Caco-2 (cell line): ENCODE measurements at regions not wholly inside any gene's neighbourhood (a gene's known extent, or its start where the extent isn't known, plus 50 kb on each side); places are given as distances from the start of the nearest gene placed in this dataset.

Experiments
- BruUV-seq: library from RNA; stranded (reverse); fragments of 400-500 nt; replicated peaks from 2 replicates; lab custom pipeline; 2021; lab: Mats Ljungman, UMichigan
- CTCF ChIA-PET: fragments of 300-600 bp; sonication (Branson Sonifier 250); formaldehyde crosslinking; loops from one replicate; lab custom pipeline; 2022; ENCODE audit warnings: antibody characterized with exemption; lab: Charles Lee
- POLR2A ChIA-PET: fragments of 300-600 bp; sonication (Branson Sonifier 250); formaldehyde crosslinking; loops from one replicate; lab custom pipeline; 2022; ENCODE audit warnings: antibody characterized with exemption; lab: Charles Lee
- DNase-seq, 2 experiments: peaks; one replicate each; pipeline versions ENCODE4 v3.0.0 to v3.0.0-alpha.2; 2020 to 2022
- H3K27me3 ChIP-seq: replicated peaks from 2 replicates; pipeline ENCODE4 v1.6.0; 2011; ENCODE audit warnings: low read length; ENCODE audit not compliant: control insufficient read depth, insufficient read depth
- H3K36me3 ChIP-seq: 2 replicates; pipeline ENCODE4 v1.5.1; 2011; ENCODE audit warnings: low read length; ENCODE audit not compliant: control insufficient read depth, insufficient read depth
- H3K4me1 ChIP-seq: fragments of 250-450 bp; sonication (Bioruptor Pico); 2 replicates; pipeline ENCODE4 v1.5.1; 2020; ENCODE audit warnings: mild to moderate bottlenecking
- H3K4me3 ChIP-seq: 2 replicates; pipeline ENCODE4 v1.5.1; 2011; ENCODE audit warnings: low read depth, mild to moderate bottlenecking, control low read depth, low read length
- H3K9me3 ChIP-seq: fragments of 250-450 bp; sonication (Bioruptor Pico); 2 replicates; pipeline ENCODE4 v1.5.1; 2020; ENCODE audit warnings: mild to moderate bottlenecking, moderate library complexity
- H3K27ac Mint-ChIP-seq: one replicate; pipeline ENCODE4 v1.8.0; 2022; ENCODE audit warnings: mixed read lengths; ENCODE audit not compliant: unreplicated experiment
- H3K27me3 Mint-ChIP-seq: one replicate; pipeline ENCODE4 v1.8.0; 2022; ENCODE audit warnings: mixed read lengths; ENCODE audit not compliant: insufficient read depth, unreplicated experiment
- H3K36me3 Mint-ChIP-seq: one replicate; pipeline ENCODE4 v1.8.0; 2022; ENCODE audit warnings: mild to moderate bottlenecking, mixed read lengths; ENCODE audit not compliant: insufficient read depth, unreplicated experiment
- H3K4me1 Mint-ChIP-seq: one replicate; pipeline ENCODE4 v1.8.0; 2022; ENCODE audit warnings: low read depth, mixed read lengths; ENCODE audit not compliant: unreplicated experiment
- H3K4me3 Mint-ChIP-seq: one replicate; pipeline ENCODE4 v1.8.0; 2022; ENCODE audit warnings: mild to moderate bottlenecking, moderate library complexity, mixed read lengths; ENCODE audit not compliant: unreplicated experiment
- H3K9me3 Mint-ChIP-seq: one replicate; pipeline ENCODE4 v1.8.0; 2022; ENCODE audit warnings: mixed read lengths; ENCODE audit not compliant: unreplicated experiment
- CTCF ChIP-seq, 2 experiments: fragments of 200-600 bp in 1 of 2; IDR thresholded peaks; 1 replicate in 1 of 2; 2 replicates in 1 of 2; pipeline versions ENCODE4 v1.5.1 to v1.8.0; 2011 to 2022; ENCODE audit warnings: antibody characterized with exemption in 1 of 2, control low read depth in 1 of 2, inconsistent platforms in 1 of 2, low read depth in 1 of 2, low read length in 1 of 2, mild to moderate bottlenecking in 1 of 2, moderate library complexity in 1 of 2; ENCODE audit not compliant: insufficient read depth in 1 of 2, severe bottlenecking in 1 of 2, unreplicated experiment in 1 of 2
- intact Hi-C: fragments of 100-400 bp; cut with micrococcal nuclease; formaldehyde crosslinking; loops from one replicate; pipeline ENCODE4 v1.10.0; 2022; ENCODE audit not compliant: unreplicated experiment

DNA sequence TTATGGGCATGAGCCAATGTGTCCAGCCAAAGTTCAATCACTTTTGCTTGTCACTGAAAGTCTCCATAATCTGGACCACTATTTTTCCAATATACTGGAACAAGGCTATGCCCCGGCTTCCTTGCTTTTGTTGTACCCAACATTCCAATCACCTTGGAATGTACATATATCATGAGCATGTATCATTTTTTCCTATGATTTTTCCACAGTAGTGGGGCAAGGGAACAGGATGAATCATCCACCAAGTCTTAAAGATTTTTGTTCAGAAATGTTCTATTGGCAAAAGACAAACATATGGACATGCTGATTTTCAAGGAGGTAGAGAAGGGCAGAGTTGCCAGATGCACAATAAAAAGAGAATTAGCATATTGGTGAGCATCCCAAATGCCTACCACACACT, 548.1 kb upstream of the INTU start:
- peaks cover 17% of the 10 kb centered on the region for H3K9me3 Mint-ChIP-seq
- POLR2A ChIA-PET, result no interaction called here

GRCh38 chr4:127097061-127097460, 535.7 kb upstream of the INTU start:
- H3K4me3 ChIP-seq, result no peak overlapping the region
- H3K9me3 ChIP-seq, result no peaks in the 10 kb centered on the region
- no peaks in the 10 kb centered on the region for H3K27me3 ChIP-seq
- no TSS peak for BruUV-seq
- Mint-ChIP-seq H3K36me3 (no peaks in the 10 kb centered on the region), H3K4me3 (no peak overlapping the region), H3K27ac (no peak overlapping the region), H3K4me1 (no peaks in the 10 kb centered on the region), H3K9me3 (no peaks in the 10 kb centered on the region), H3K27me3 (no peaks in the 10 kb centered on the region)
- intact Hi-C loops, result no loop called here
- TF ChIP-seq CTCF (IDR thresholded peaks at IDR 0.05; ENCODE audit: insufficient read depth in 1 of 2, low read depth in 1 of 2, low read length in 1 of 2, severe bottlenecking in 1 of 2, unreplicated experiment in 1 of 2), result no peak
- ChIA-PET CTCF (no interaction called here), POLR2A (no interaction called here)
- no peaks in the 10 kb centered on the region for H3K4me1 ChIP-seq
- no peaks in the 10 kb centered on the region for H3K36me3 ChIP-seq
- no peak for DNase-seq

More for the DNA sequence above, 548.1 kb upstream of the INTU start:
- no peaks in the 10 kb centered on the region for H3K4me1 ChIP-seq
- CTCF ChIA-PET, result no interaction called here
- Mint-ChIP-seq H3K27ac (no peak overlapping the region), H3K36me3 (no peaks in the 10 kb centered on the region), H3K4me1 (no peaks in the 10 kb centered on the region), H3K4me3 (no peak overlapping the region), H3K27me3 (no peaks in the 10 kb centered on the region)
- H3K9me3 ChIP-seq, result no peaks in the 10 kb centered on the region
- intact Hi-C loops, result no loop called here
- no peak for TF ChIP-seq CTCF (IDR thresholded peaks at IDR 0.05; ENCODE audit: insufficient read depth in 1 of 2, low read depth in 1 of 2, low read length in 1 of 2, severe bottlenecking in 1 of 2, unreplicated experiment in 1 of 2)
- DNase-seq, result no peak
- H3K36me3 ChIP-seq, result no peaks in the 10 kb centered on the region
- no TSS peak for BruUV-seq
- no peak overlapping the region for H3K4me3 ChIP-seq
- H3K27me3 ChIP-seq, result no peaks in the 10 kb centered on the region

GRCh38 chr4:127102361-127102760, 530.4 kb upstream of the INTU start:
- no peak overlapping the region for H3K4me3 Mint-ChIP-seq
- H3K36me3 Mint-ChIP-seq, result no peaks in the 10 kb centered on the region
- H3K27ac Mint-ChIP-seq, result no peak overlapping the region
- no peaks in the 10 kb centered on the region for H3K4me1 ChIP-seq
- no peaks in the 10 kb centered on the region for H3K4me1 Mint-ChIP-seq
- ChIA-PET CTCF (no interaction called here), POLR2A (no interaction called here)
- H3K27me3 ChIP-seq, result no peaks in the 10 kb centered on the region
- no peak overlapping the region for H3K4me3 ChIP-seq
- no peaks in the 10 kb centered on the region for H3K27me3 Mint-ChIP-seq
- no peaks in the 10 kb centered on the region for H3K36me3 ChIP-seq
- H3K9me3 Mint-ChIP-seq, result peaks cover 9% of the 10 kb centered on the region
- TF ChIP-seq CTCF (IDR thresholded peaks at IDR 0.05; ENCODE audit: insufficient read depth in 1 of 2, low read depth in 1 of 2, low read length in 1 of 2, severe bottlenecking in 1 of 2, unreplicated experiment in 1 of 2), result no peak
- no peak for DNase-seq
- no peaks in the 10 kb centered on the region for H3K9me3 ChIP-seq
- BruUV-seq, result no TSS peak
- intact Hi-C loops, result no loop called here
